Upper lobe of left lung (tissue), 6 donors: ENCODE measurements at regions not wholly inside any gene's neighbourhood (a gene's known extent, or its start where the extent isn't known, plus 50 kb on each side); places are given as distances from the start of the nearest gene placed in this dataset.

Experiments used
- ATAC-seq, 2 donors: fragments of 200-7000 bp; cut with Tn5 transposase; one replicate each; pipeline ENCODE4 v1.9.1; 2022; ENCODE audit warnings: mild to moderate bottlenecking in 2 of 2, moderate library complexity in 2 of 2; ENCODE audit not compliant: low FRiP score in 2 of 2
- DNase-seq, 2 donors: peaks; one replicate each; pipeline ENCODE4 v3.0.0-alpha.2; 2019 to 2020
- H3K27ac ChIP-seq, 4 donors: fragments of 200-600 bp; sonication (generic); one replicate each; pipeline ENCODE4 v1.5.1; 2016 to 2019
- H3K27me3 ChIP-seq, 4 donors: fragments of 200-600 bp; sonication (generic); one replicate each; pipeline ENCODE4 v1.5.1; 2017 to 2019
- H3K36me3 ChIP-seq, 4 donors: fragments of 200-600 bp; sonication (generic); one replicate each; pipeline ENCODE4 v1.5.1; 2016 to 2019
- H3K4me1 ChIP-seq, 4 donors: fragments of 200-600 bp; sonication (generic); one replicate each; pipeline ENCODE4 v1.5.1; 2018 to 2019
- H3K4me3 ChIP-seq, 4 donors: fragments of 200-600 bp; sonication (generic); one replicate each; pipeline ENCODE4 v1.5.1; 2017 to 2019; ENCODE audit warnings: mild to moderate bottlenecking in 2 of 4, moderate library complexity in 1 of 4
- H3K9me3 ChIP-seq, 4 donors: fragments of 200-600 bp; sonication (generic); one replicate each; pipeline ENCODE4 v1.5.1; 2018 to 2019
- CTCF ChIP-seq, 6 experiments: fragments of 450-650 bp in 4 of 6; fragments of 200-600 bp in 2 of 6; sonication (generic) in 2 of 6; IDR thresholded peaks; one replicate each; pipeline ENCODE4 v1.5.1; 2016 to 2019; ENCODE audit warnings: antibody characterized with exemption in 6 of 6
- EP300 ChIP-seq, 4 donors: sonication (generic); formaldehyde crosslinking; IDR thresholded peaks; one replicate each; pipeline ENCODE4 v1.5.1; 2017; ENCODE audit warnings: antibody characterized with exemption in 4 of 4, control low read depth in 2 of 4
- POLR2A ChIP-seq, 4 donors: fragments of 450-650 bp; IDR thresholded peaks; one replicate each; pipeline ENCODE4 v1.5.1; 2016 to 2017; ENCODE audit warnings: antibody characterized with exemption in 4 of 4, mild to moderate bottlenecking in 2 of 4
- POLR2AphosphoS5 ChIP-seq, 2 donors: sonication (generic); formaldehyde crosslinking; IDR thresholded peaks; one replicate each; pipeline ENCODE4 v1.5.1; 2017; ENCODE audit warnings: antibody characterized with exemption in 2 of 2
- WGBS, 2 donors: methylation state at CpG; one replicate each; pipeline ENCODE4 v1.1.5; 2017 to 2018; 5-methylcytosine and 5-hydroxymethylcytosine counted together
- donor health status: DM: no; HTN: no; CAD: no; lungs with moderate emphysema.
- donor health status: DM: no; HTN: yes; CAD: no; lungs with severe emphysema.

GRCh38 chr7:17502213-17503060 is 204.0 kb downstream of the AHR start:
- ATAC-seq (no peak), DNase-seq (no peak)
- Histone ChIP-seq H3K9me3 (no peaks in the 10 kb centered on the region), H3K27me3 (no peaks in the 10 kb centered on the region), H3K4me1 (peaks cover 0 to 12% (median 5%) of the 10 kb centered on the region in 4 donors), H3K4me3 (no peak overlapping the region), H3K36me3 (no peaks in the 10 kb centered on the region), H3K27ac (no peak overlapping the region)
- WGBS, 2 donors, result 58 to 64% methylated on average over 2 of the region's 2 CpGs
- TF ChIP-seq POLR2AphosphoS5 (IDR thresholded peaks at IDR 0.05) (no peak), POLR2A (IDR thresholded peaks at IDR 0.05) (no peak), CTCF (IDR thresholded peaks at IDR 0.05) (no peak), EP300 (IDR thresholded peaks at IDR 0.05) (no peak)

DNA sequence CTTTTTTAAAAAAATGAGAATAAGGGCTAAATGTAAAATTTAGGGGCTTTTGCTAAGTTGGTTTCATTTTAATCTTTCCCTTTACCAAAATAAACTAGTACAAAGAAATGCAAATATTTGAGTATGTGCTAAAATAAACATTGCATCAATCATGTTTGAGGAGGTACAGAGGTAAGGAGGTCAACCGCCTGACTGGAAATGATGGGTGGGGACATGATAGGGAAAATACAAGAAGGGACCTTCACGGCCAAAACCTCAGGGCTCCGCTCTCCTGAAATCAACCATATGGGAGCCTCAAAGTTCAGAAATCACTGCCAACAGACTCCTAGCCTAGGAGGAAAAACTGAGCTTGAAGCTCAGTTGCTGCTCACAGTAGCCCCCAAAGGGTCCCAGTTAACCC is 207.6 kb downstream of the AHR start:
- peak overlapping the region in 2 of 4 donors; percentile 44 to 60 for H3K27ac ChIP-seq
- WGBS, 2 donors, result 46 to 49% methylated on average over 3 of the region's 3 CpGs
- peak in 1 of 2 donors; percentile 38 for TF ChIP-seq POLR2AphosphoS5 (IDR thresholded peaks at IDR 0.05)
- peak in 2 of 4 donors; percentile 27 to 98 for TF ChIP-seq EP300 (IDR thresholded peaks at IDR 0.05)
- TF ChIP-seq POLR2A (IDR thresholded peaks at IDR 0.05), result no peak
- TF ChIP-seq CTCF (IDR thresholded peaks at IDR 0.05), result no peak
- peak in 1 of 2 donors; percentile 73 for DNase-seq
- ATAC-seq, result no peak
- H3K27me3 ChIP-seq, result no peaks in the 10 kb centered on the region
- no peaks in the 10 kb centered on the region for H3K36me3 ChIP-seq
- H3K4me1 ChIP-seq, result peaks cover 0 to 12% (median 5%) of the 10 kb centered on the region in 4 donors
- no peak overlapping the region for H3K4me3 ChIP-seq
- H3K9me3 ChIP-seq, result no peaks in the 10 kb centered on the region

DNA sequence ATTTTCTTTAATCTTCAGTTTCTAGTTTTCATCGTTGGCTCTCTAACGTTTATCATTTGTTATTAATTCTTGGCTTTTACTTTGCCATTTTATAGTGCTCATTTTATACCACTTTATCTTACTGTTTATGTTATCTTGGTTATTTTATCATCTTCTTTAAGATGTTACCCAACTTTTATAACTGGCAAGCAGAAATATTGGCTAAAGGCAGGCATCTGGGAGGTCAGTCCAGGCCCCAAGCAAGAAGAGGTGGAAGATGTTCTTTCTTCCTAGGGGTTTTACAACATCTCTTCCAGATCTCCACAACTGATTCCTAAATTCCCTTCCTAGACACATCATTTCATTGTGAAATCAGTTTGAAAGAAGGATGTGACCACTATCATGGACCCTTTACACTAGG is 208.1 kb downstream of the AHR start:
- H3K9me3 ChIP-seq, result no peaks in the 10 kb centered on the region
- ATAC-seq (no peak), DNase-seq (no peak)
- H3K27me3 ChIP-seq, result no peaks in the 10 kb centered on the region
- no peaks in the 10 kb centered on the region for H3K36me3 ChIP-seq
- 82% methylated on average over 2 of the region's 2 CpGs for WGBS, 2 donors
- H3K4me1 ChIP-seq, result peaks cover 0 to 12% (median 5%) of the 10 kb centered on the region in 4 donors
- TF ChIP-seq CTCF (IDR thresholded peaks at IDR 0.05) (no peak), EP300 (IDR thresholded peaks at IDR 0.05) (no peak)
- peak overlapping the region in 2 of 4 donors; percentile 44 to 60 for H3K27ac ChIP-seq
- no peak overlapping the region for H3K4me3 ChIP-seq

- WGBS, 2 donors, result 91 to 98% methylated on average over 4 of the region's 4 CpGs
- Histone ChIP-seq H3K27ac (no peak overlapping the region), H3K27me3 (no peaks in the 10 kb centered on the region), H3K9me3 (no peaks in the 10 kb centered on the region), H3K4me1 (peaks cover 0 to 7% (median 3%) of the 10 kb centered on the region in 4 donors), H3K36me3 (no peaks in the 10 kb centered on the region), H3K4me3 (no peak overlapping the region)
- no peak for TF ChIP-seq POLR2AphosphoS5 (IDR thresholded peaks at IDR 0.05)
- no peak for DNase-seq
- ATAC-seq, result no peak
These were observed 209.3 kb downstream of the AHR start for GRCh38 chr7:17507717-17508116.

- no peak for ATAC-seq
These were observed 213.8 kb downstream of the AHR start for GRCh38 chr7:17512181-17512675.

More at GRCh38 chr7:17512181-17512675, 213.8 kb downstream of the AHR start:
- DNase-seq, result no peak
- no peak for TF ChIP-seq POLR2AphosphoS5 (IDR thresholded peaks at IDR 0.05)
- TF ChIP-seq EP300 (IDR thresholded peaks at IDR 0.05), result no peak
- Histone ChIP-seq H3K4me3 (no peak overlapping the region), H3K27me3 (no peaks in the 10 kb centered on the region), H3K4me1 (no peaks in the 10 kb centered on the region), H3K36me3 (no peaks in the 10 kb centered on the region), H3K9me3 (no peaks in the 10 kb centered on the region), H3K27ac (no peak overlapping the region)
- WGBS, 2 donors, result 58 to 78% methylated on average over 2 of the region's 2 CpGs
